H1 (cell line): ENCODE measurements at regions not wholly inside any gene's neighbourhood (a gene's known extent, or its start where the extent isn't known, plus 50 kb on each side); places are given as distances from the start of the nearest gene placed in this dataset.

Source experiments
- CTCF ChIA-PET: fragments of 300-600 bp; sonication (Branson Sonifier 250); formaldehyde crosslinking; loops from one replicate; lab custom pipeline; 2021; ENCODE audit not compliant: partially characterized antibody; lab: Charles Lee
- POLR2A ChIA-PET: fragments of 300-600 bp; sonication (Branson Sonifier 250); formaldehyde crosslinking; loops from one replicate; lab custom pipeline; 2021; ENCODE audit warnings: inconsistent platforms; ENCODE audit not compliant: partially characterized antibody; lab: Charles Lee
- DNase-seq, 2 experiments: peaks; one replicate each; pipeline versions ENCODE4 v3.0.0 to v3.0.0-alpha.2; 2010 to 2022; ENCODE audit warnings: low spot score in 2 of 2, low read depth in 1 of 2, mixed read lengths in 1 of 2
- FAIRE-seq: peaks from 2 replicates; lab custom pipeline; 2011; peaks lifted over from hg19 to GRCh38; lab: Jason Lieb, UNC
- H2AFZ ChIP-seq: 2 replicates; pipeline ENCODE4 v1.8.1; 2012; ENCODE audit warnings: low read length, inconsistent platforms
- H2AK5ac ChIP-seq: 2 replicates; pipeline ENCODE4 v1.6.1; 2013; ENCODE audit warnings: low read depth, low read length
- H2BK120ac ChIP-seq: replicated peaks from 2 replicates; pipeline ENCODE3; 2013; ENCODE audit warnings: low read depth, low read length, inconsistent platforms
- H2BK12ac ChIP-seq: 2 replicates; pipeline ENCODE4 v1.6.1; 2013; ENCODE audit warnings: low read depth, low read length
- H2BK15ac ChIP-seq: 2 replicates; pipeline ENCODE4 v1.6.1; 2013; ENCODE audit warnings: low read length
- H2BK20ac ChIP-seq: 2 replicates; pipeline ENCODE4 v1.6.1; 2013; ENCODE audit warnings: low read length
- H2BK5ac ChIP-seq: 2 replicates; pipeline ENCODE4 v1.6.1; 2013; ENCODE audit warnings: low read depth, low read length
- H3K14ac ChIP-seq: 2 replicates; pipeline ENCODE4 v1.6.1; 2013; ENCODE audit warnings: inconsistent platforms; ENCODE audit not compliant: insufficient read length
- H3K18ac ChIP-seq: 2 replicates; pipeline ENCODE4 v1.6.1; 2013; ENCODE audit warnings: low read length; ENCODE audit errors: extremely low read depth
- H3K23ac ChIP-seq: 2 replicates; pipeline ENCODE4 v1.6.1; 2013; ENCODE audit warnings: inconsistent platforms; ENCODE audit not compliant: insufficient read length
- H3K23me2 ChIP-seq: 2 replicates; pipeline ENCODE4 v1.6.1; 2013; ENCODE audit warnings: low read depth, low read length
- H3K27ac ChIP-seq: 2 replicates; pipeline ENCODE4 v1.6.1; 2011; ENCODE audit warnings: low read depth, low read length, inconsistent platforms
- H3K27me3 ChIP-seq, 4 experiments: replicated peaks in 1 of 4; 1 replicate in 1 of 4; 2 replicates in 3 of 4; pipeline versions ENCODE4 v1.6.1 to v1.8.1; 2011 to 2013; ENCODE audit warnings: low read length in 3 of 4, mild to moderate bottlenecking in 3 of 4, inconsistent platforms in 2 of 4, mixed read lengths in 2 of 4, moderate library complexity in 1 of 4; ENCODE audit not compliant: control insufficient read depth in 3 of 4, insufficient read depth in 3 of 4; ENCODE audit errors: extremely low read depth in 1 of 4
- H3K36me3 ChIP-seq, 4 experiments: 2 replicates each; pipeline versions ENCODE4 v1.6.1 to v1.8.1; 2011 to 2013; ENCODE audit warnings: mild to moderate bottlenecking in 4 of 4, low read length in 3 of 4, moderate library complexity in 2 of 4, control low read depth in 1 of 4, inconsistent platforms in 1 of 4; ENCODE audit not compliant: insufficient read depth in 4 of 4, control insufficient read depth in 2 of 4
- H3K4ac ChIP-seq: replicated peaks from 2 replicates; pipeline ENCODE3; 2013; ENCODE audit warnings: low read length, low read depth, mixed read lengths, inconsistent platforms; ENCODE audit not compliant: insufficient read length
- H3K4me1 ChIP-seq, 4 experiments: replicated peaks in 1 of 4; 1 replicate in 1 of 4; 2 replicates in 3 of 4; pipeline versions ENCODE4 v1.6.1 to v1.8.1; 2011 to 2013; ENCODE audit warnings: low read length in 3 of 4, inconsistent platforms in 2 of 4, mixed read lengths in 1 of 4; ENCODE audit not compliant: insufficient read depth in 4 of 4, control insufficient read depth in 3 of 4
- H3K4me2 ChIP-seq, 2 experiments: 2 replicates each; pipeline versions ENCODE4 v1.6.1 to v1.8.1; 2011 to 2013; ENCODE audit warnings: low read depth in 2 of 2, low read length in 2 of 2, control low read depth in 1 of 2, inconsistent platforms in 1 of 2, mild to moderate bottlenecking in 1 of 2; ENCODE audit not compliant: insufficient read depth in 1 of 2
- H3K4me3 ChIP-seq, 4 experiments: fragments of 200-600, 300-600 bp in 1 of 4; sonication (generic), shearing (Covaris generic), sonication (Bioruptor Twin) in 1 of 4; 2 replicates each; pipeline versions ENCODE4 v1.5.1 to v1.8.1; 2011 to 2016; ENCODE audit warnings: low read length in 4 of 4, low read depth in 3 of 4, control low read depth in 2 of 4, inconsistent platforms in 2 of 4, mild to moderate bottlenecking in 2 of 4, mixed read lengths in 1 of 4, moderate library complexity in 1 of 4; ENCODE audit not compliant: insufficient read depth in 2 of 4; ENCODE audit errors: extremely low read depth in 1 of 4
- H3K56ac ChIP-seq: replicated peaks from 2 replicates; pipeline ENCODE3; 2013; ENCODE audit warnings: low read depth, mild to moderate bottlenecking, mixed read lengths, low read length, inconsistent platforms; ENCODE audit not compliant: insufficient read length
- H3K79me1 ChIP-seq: 2 replicates; pipeline ENCODE4 v1.6.1; 2013; ENCODE audit warnings: low read depth, low read length, control low read depth
- H3K79me2 ChIP-seq, 2 experiments: 2 replicates each; pipeline versions ENCODE4 v1.6.1 to v1.8.1; 2012 to 2013; ENCODE audit warnings: low read length in 2 of 2, mild to moderate bottlenecking in 2 of 2, inconsistent platforms in 1 of 2; ENCODE audit not compliant: insufficient read depth in 2 of 2, control insufficient read depth in 1 of 2
- H3K9ac ChIP-seq, 4 experiments: replicated peaks in 1 of 4; 1 replicate in 1 of 4; 2 replicates in 3 of 4; pipeline versions ENCODE4 v1.6.1 to v1.8.1; 2011 to 2013; ENCODE audit warnings: low read depth in 3 of 4, low read length in 3 of 4, control low read depth in 2 of 4, mild to moderate bottlenecking in 2 of 4, moderate library complexity in 2 of 4, inconsistent platforms in 1 of 4; ENCODE audit errors: extremely low read depth in 1 of 4
- H3K9me3 ChIP-seq, 2 experiments: 2 replicates each; pipeline versions ENCODE4 v1.6.1 to v1.8.1; 2012 to 2013; ENCODE audit warnings: mild to moderate bottlenecking in 2 of 2, moderate library complexity in 2 of 2, control low read depth in 1 of 2, inconsistent platforms in 1 of 2, low read depth in 1 of 2, low read length in 1 of 2, mixed read lengths in 1 of 2; ENCODE audit not compliant: insufficient read depth in 2 of 2
- H4K20me1 ChIP-seq, 2 experiments: replicated peaks in 1 of 2; 2 replicates each; pipeline versions ENCODE3 to v1.8.1; 2011 to 2013; ENCODE audit warnings: inconsistent platforms in 2 of 2, low read length in 2 of 2, mild to moderate bottlenecking in 1 of 2; ENCODE audit not compliant: insufficient read depth in 2 of 2, control insufficient read depth in 1 of 2
- H4K5ac ChIP-seq: 2 replicates; pipeline ENCODE4 v1.6.1; 2013; ENCODE audit warnings: low read length, low read depth, mixed read lengths, inconsistent platforms; ENCODE audit not compliant: insufficient read length
- H4K8ac ChIP-seq: 2 replicates; pipeline ENCODE4 v1.8.0; 2013; ENCODE audit warnings: mild to moderate bottlenecking, moderate library complexity, low read length, inconsistent platforms; ENCODE audit not compliant: insufficient read depth; ENCODE audit errors: extremely low read depth
- H4K91ac ChIP-seq: replicated peaks from 2 replicates; pipeline ENCODE3; 2013; ENCODE audit warnings: low read length, mixed read lengths, inconsistent platforms; ENCODE audit not compliant: insufficient read length
- BCL11A ChIP-seq, 2 experiments: IDR thresholded peaks; one replicate each; pipeline ENCODE4 v1.6.1; 2011; ENCODE audit warnings: low read depth in 2 of 2, low read length in 2 of 2, mild to moderate bottlenecking in 2 of 2
- CBX5 ChIP-seq: fragments of 300-800, 300-1000 bp; sonication (generic); IDR thresholded peaks from 2 replicates; pipeline ENCODE4 v1.7.1; 2016; ENCODE audit warnings: antibody characterized with exemption, low read length, low read depth
- CBX8 ChIP-seq: fragments of 300-800, 300-1000 bp; sonication (generic); IDR thresholded peaks from 2 replicates; pipeline ENCODE4 v1.7.1; 2016; ENCODE audit warnings: low read depth, low read length, borderline replicate concordance
- CHD2 ChIP-seq: IDR thresholded peaks from 2 replicates; pipeline ENCODE4 v1.6.1; 2012; ENCODE audit warnings: low read length, improper control_type of control experiment
- E2F6 ChIP-seq: IDR thresholded peaks from 2 replicates; pipeline ENCODE4 v1.6.1; 2012; ENCODE audit warnings: inconsistent platforms
- MAFK ChIP-seq: IDR thresholded peaks from 2 replicates; pipeline ENCODE4 v1.6.1; 2012; ENCODE audit warnings: low read depth, mild to moderate bottlenecking, improper control_type of control experiment, low read length
- NANOG ChIP-seq: IDR thresholded peaks from 2 replicates; pipeline ENCODE4 v1.6.1; 2011; ENCODE audit warnings: low read length, low read depth, mild to moderate bottlenecking, inconsistent platforms; ENCODE audit not compliant: insufficient read depth, poor library complexity, severe bottlenecking
- RAD21 ChIP-seq, 2 experiments: IDR thresholded peaks in 1 of 2; conservative IDR thresholded peaks in 1 of 2; 2 replicates each; pipeline ENCODE4 v1.6.1; 2011; ENCODE audit warnings: low read depth in 2 of 2, low read length in 2 of 2, improper control_type of control experiment in 1 of 2, inconsistent platforms in 1 of 2, mild to moderate bottlenecking in 1 of 2, moderate library complexity in 1 of 2
- RBBP5 ChIP-seq: IDR thresholded peaks from 2 replicates; pipeline ENCODE4 v1.7.1; 2012; ENCODE audit warnings: low read depth, mild to moderate bottlenecking, inconsistent platforms, low read length, moderate library complexity, borderline replicate concordance
- RFX5 ChIP-seq: IDR thresholded peaks from 2 replicates; pipeline ENCODE4 v1.6.1; 2011; ENCODE audit warnings: low read depth, low read length, improper control_type of control experiment, borderline replicate concordance
- RNF2 ChIP-seq: fragments of 200-900, 300-1000 bp; sonication (generic); IDR thresholded peaks from 2 replicates; pipeline ENCODE4 v1.7.1; 2016; ENCODE audit warnings: borderline replicate concordance, low read depth, mild to moderate bottlenecking, antibody characterized with exemption, low read length; ENCODE audit not compliant: poor library complexity, severe bottlenecking; ENCODE audit errors: missing control alignments
- SIX5 ChIP-seq: IDR thresholded peaks from 2 replicates; pipeline ENCODE4 v1.6.1; 2011; ENCODE audit warnings: mild to moderate bottlenecking, low read depth, low read length
- TF ChIP-seq, protein P1 (sequence below): IDR thresholded peaks from 2 replicates; pipeline ENCODE4 v1.6.1; 2011; ENCODE audit warnings: low read length, improper control_type of control experiment

DNA sequence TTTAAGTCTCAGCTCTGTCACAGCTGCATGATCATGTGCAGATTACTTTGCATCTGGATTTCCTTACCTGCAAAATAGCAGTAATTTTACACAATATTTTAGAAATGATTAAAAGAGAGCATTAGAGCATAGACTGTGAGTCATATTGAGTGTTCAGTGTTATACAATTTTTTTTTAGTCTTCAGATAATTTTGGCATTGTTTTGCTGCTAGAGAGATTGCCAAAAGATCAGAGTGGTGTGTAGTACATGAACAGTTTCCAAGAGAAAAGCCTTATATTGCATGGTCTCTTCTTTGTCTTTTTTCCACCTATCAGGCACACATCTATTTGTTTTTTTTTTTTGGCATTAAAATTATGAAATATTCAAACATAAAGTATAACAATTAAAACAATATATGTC is 209.6 kb upstream of the TLL1 start:
- Histone ChIP-seq H3K23ac (no peak overlapping the region), H2BK5ac (no peak overlapping the region), H4K91ac (no peak overlapping the region), H3K9ac (no peak overlapping the region), H3K56ac (no peak overlapping the region), H3K79me1 (no peaks in the 10 kb centered on the region), H2BK120ac (no peak overlapping the region), H2BK12ac (no peak overlapping the region), H3K18ac (no peak overlapping the region), H2BK20ac (no peak overlapping the region), H3K4ac (no peak overlapping the region), H3K36me3 (no peaks in the 10 kb centered on the region), H3K4me3 (no peak overlapping the region), H4K5ac (no peak overlapping the region), H3K27me3 (no peaks in the 10 kb centered on the region), H3K4me2 (no peak overlapping the region), H2BK15ac (no peak overlapping the region), H3K14ac (no peak overlapping the region), H2AFZ (no peak overlapping the region), H4K20me1 (no peaks in the 10 kb centered on the region), H3K79me2 (no peaks in the 10 kb centered on the region), H3K23me2 (no peaks in the 10 kb centered on the region), H3K4me1 (peaks cover 0 to under 1% (median 0%) of the 10 kb centered on the region in 4 experiments; a peak in 1 of 7 replicates), H3K27ac (no peak overlapping the region), H2AK5ac (no peak overlapping the region), H4K8ac (no peak overlapping the region), H3K9me3 (no peaks in the 10 kb centered on the region)
- no peak for FAIRE-seq
- ChIA-PET CTCF (interaction anchor here (1.3 kb wide), 1 partner anchor 171 kb away, joined by 3 read pairs; no protein-coding TSS in a partner anchor), POLR2A (no interaction called here)
- DNase-seq, result no peak
- TF ChIP-seq RAD21 (IDR thresholded peaks at IDR 0.05 in 1 of 2, conservative IDR thresholded peaks at IDR 0.05 in 1 of 2; ENCODE audit: low read depth in 2 of 2, low read length in 2 of 2), result no peak
- TF ChIP-seq RFX5, result no peak
- TF ChIP-seq SIX5, result no peak
- TF ChIP-seq CBX5, result no peak
- TF ChIP-seq CBX8, result no peak
- TF ChIP-seq MAFK, result no peak
- no peak for TF ChIP-seq RNF2
- TF ChIP-seq CHD2, result no peak
- TF ChIP-seq NANOG, result no peak
- TF ChIP-seq E2F6, result no peak
- TF ChIP-seq RBBP5, result no peak
- TF ChIP-seq, protein P1, sequence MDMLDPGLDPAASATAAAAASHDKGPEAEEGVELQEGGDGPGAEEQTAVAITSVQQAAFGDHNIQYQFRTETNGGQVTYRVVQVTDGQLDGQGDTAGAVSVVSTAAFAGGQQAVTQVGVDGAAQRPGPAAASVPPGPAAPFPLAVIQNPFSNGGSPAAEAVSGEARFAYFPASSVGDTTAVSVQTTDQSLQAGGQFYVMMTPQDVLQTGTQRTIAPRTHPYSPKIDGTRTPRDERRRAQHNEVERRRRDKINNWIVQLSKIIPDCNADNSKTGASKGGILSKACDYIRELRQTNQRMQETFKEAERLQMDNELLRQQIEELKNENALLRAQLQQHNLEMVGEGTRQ, result no peak
- TF ChIP-seq BCL11A (IDR thresholded peaks at IDR 0.05; ENCODE audit: low read depth in 2 of 2, low read length in 2 of 2), result no peak
